GM19240 (cell line): ENCODE measurements at regions not wholly inside any gene's neighbourhood (a gene's known extent, or its start where the extent isn't known, plus 50 kb on each side); places are given as distances from the start of the nearest gene placed in this dataset.
"Not testable (repeated sequence)": the region's sequence is repeated elsewhere in the genome, so short reads cannot be mapped to it uniquely, and the experiment has no call there.

ENCODE experiments used
- DNase-seq: peaks from one replicate; pipeline ENCODE4 v3.0.0; 2011; ENCODE audit warnings: low spot score; ENCODE audit not compliant: insufficient read length

DNA sequence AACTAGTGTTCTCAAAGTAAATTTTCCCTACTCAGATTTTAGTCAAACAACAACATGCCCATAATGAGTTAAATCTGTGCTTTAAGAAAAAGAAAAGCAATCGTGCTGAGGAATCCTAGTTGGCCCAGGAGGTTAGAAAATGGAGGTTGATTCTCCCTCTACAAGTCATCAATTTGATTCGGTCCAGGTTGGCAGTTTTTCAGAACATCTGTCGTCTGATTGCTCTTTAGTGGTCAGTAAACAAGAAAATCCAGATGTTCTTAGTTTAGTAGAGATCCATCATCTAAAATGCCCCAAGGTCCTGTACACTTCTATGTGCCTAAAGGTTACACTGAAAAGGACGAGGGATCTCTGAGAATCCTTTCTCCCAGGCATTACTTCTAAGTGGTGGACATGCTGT is 659.2 kb downstream of the MTRR start:
- no peak for DNase-seq

DNA sequence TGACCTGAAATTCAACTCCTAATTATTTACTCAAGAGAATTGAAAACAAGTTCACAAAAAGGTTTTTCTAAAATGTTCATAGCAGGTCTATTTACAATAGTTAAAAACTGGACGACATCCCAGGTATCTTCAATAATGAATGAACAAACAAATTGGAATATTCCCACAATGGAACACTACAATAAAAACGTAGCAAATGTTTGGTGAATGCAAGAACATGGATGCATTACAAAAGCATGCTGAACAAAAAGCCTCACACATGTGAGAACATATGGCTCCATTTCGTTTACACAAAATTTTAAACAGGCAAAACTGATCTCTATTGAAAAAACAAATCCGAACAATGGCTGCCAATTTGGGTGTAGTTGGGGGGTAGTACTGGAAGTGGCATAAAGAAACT is 669.9 kb downstream of the MTRR start:
- no peak for DNase-seq

- DNase-seq = no peak
Measured at GRCh38 chr5:8540317-8540716, 671.4 kb downstream of the MTRR start.

DNA sequence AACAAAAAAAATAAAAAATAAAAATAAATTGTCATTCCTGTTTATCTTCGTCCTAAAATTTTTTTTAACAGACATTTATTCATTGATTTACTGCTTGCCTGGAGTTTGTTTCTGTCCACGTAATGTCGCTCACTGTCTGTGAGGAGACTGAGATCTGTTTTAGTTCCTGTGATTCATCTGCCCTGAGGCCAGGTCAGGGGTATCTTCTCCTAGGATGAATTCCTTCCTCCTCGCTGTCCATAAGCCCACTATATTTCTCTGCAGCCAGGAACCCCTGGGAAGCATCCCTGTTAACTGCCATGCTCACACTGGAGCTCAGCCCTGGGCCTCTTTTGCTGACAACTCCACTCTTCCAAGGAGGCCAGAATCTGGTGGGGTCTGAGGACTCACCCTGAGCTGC is 682.0 kb downstream of the MTRR start:
- DNase-seq = no peak

DNA sequence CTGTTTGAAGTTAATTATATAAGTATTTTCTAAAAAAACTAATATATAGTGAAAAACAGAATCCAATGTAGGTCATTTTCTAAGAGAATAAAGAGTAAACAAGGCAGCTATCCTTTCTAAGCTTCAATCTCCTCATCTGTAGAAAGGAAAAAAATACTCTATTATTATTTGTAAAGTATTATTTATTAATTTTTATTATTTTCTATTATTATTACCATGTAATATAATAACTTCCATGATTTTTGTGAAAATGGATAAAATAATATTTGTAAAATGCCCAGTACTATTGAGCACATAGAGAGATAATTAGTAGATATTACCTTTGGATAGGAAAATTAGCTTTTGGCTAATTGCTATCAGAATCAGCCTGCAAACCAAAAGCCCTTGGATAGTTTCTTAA is 684.4 kb downstream of the MTRR start:
- no peak for DNase-seq

GRCh38 chr5:8557728-8558127 is 688.8 kb downstream of the MTRR start:
- no peak for DNase-seq

- no peak for DNase-seq
Measured at GRCh38 chr5:8560776-8561175, 691.8 kb downstream of the MTRR start.

DNA sequence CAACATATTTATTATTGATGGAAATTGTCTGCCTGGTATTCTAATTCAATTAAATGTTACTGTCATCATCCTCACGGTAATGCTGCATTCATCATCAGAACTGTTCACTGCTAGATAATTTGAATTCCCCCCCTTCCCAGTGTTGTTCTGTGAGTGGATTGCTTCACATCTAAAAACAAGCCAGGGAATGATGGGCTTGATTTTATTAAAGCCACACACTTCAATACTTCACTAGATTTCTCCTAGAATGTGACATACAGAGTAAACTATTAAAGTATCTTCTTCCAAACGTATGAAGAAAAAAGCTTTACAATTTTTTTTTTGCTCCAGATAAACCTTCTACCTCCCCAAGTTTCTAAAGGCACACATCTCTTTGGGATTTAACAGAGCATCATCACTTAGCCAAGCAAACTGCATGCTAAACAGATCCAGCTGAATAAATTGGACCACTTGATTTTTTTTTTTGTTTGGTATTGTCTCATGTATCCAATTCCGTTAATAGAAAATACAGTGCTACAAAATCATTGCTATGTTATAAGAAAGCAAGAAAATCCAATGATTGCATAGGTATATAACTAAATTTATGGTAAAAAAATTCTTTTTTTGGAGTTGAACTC is 692.4 kb downstream of the MTRR start:
- DNase-seq = no peak

GRCh38 chr5:8561854-8562253 is 692.9 kb downstream of the MTRR start:
- no peak for DNase-seq

DNA sequence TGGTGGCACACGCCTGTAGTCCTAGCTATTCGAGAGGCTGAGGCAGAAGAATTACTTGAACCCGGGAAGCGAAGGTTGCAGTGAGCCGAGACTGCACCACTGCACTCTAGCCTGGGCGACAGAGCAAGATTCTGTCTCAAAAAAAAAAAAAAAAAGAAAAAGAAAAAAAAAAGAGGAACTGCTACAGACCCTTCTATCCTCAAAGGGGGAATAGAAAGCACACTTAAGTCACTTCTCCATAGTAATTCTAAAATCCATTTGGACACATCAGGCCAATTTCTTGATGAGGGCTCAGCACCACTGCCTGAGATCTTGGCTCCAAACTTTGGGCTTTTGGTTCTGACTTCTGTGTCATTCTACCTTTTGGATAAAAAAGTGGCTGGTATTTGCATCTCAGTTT is 694.6 kb downstream of the MTRR start:
- not testable (repeated sequence) for DNase-seq

DNA sequence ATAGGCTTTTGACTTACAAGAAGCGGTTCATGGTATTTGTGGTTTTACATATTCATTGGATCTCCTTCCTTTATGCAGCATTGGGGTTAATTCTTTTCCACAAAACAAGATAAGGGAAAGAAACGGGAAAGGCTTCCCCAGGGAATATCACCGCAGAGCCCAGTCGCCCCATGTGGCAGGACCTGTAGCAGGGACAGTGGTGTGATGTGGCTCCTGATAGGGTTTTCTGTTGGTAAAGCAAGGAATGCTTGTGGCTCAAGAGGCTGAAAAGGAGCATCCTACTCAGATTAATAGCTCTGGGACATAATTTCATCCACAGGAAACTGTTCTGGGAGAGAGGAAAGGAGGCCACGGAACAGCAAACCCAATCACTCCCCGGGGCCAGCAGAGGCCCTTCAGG is 699.9 kb downstream of the MTRR start:
- no peak for DNase-seq

- DNase-seq = no peak
Measured at GRCh38 chr5:8570528-8570927, 701.6 kb downstream of the MTRR start.

- DNase-seq = no peak
Measured at GRCh38 chr5:8576178-8576577, 707.2 kb downstream of the MTRR start.

GRCh38 chr5:8577792-8578191 is 708.8 kb downstream of the MTRR start:
- DNase-seq = no peak

- no peak for DNase-seq
Measured at GRCh38 chr5:8580298-8580697, 711.4 kb downstream of the MTRR start.

- no peak for DNase-seq
Measured at GRCh38 chr5:8581047-8581446, 712.1 kb downstream of the MTRR start.

DNA sequence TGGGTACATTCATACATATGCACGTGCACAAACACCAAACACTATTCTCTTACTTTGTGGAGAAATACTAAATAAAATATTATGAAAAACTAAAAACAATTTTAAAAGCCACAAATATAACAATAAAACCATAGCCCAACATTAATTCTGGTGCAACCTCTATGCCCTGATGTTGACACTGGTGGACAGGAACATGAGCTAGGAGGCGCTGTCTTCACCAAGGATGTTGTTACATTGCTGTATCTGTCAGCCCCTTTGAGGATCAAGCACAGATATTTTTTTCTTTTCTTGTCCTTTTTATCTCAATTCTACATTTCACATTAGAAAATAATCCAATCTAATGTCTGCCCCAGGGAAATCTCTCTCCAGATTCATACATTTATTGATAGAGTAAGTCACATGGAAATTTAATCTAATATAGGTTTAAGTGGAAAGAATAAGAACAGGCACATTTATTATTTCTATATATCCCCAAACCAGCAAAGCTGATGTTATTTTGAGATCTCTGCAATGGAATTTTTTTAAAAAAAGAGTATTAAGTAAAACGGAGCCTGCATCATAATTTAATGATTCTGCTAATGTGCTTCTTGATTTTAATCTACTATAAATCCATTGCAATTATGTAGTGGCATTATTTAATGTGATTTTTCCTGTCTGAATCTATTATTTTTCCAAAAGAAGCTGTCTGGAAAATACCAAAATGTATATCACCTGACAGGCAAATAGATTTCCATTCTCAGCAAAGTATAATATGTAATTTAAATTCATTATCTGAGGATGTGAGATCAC is 716.5 kb downstream of the MTRR start:
- no peak for DNase-seq

GRCh38 chr5:8590959-8591358 is 722.0 kb downstream of the MTRR start:
- DNase-seq = no peak

- DNase-seq = no peak
Measured at GRCh38 chr5:8598356-8598755, 729.4 kb downstream of the MTRR start.

- DNase-seq = no peak
Measured at GRCh38 chr5:8598996-8599395, 730.0 kb downstream of the MTRR start.

- no peak for DNase-seq
Measured at GRCh38 chr5:8600843-8601242, 731.9 kb downstream of the MTRR start.

DNA sequence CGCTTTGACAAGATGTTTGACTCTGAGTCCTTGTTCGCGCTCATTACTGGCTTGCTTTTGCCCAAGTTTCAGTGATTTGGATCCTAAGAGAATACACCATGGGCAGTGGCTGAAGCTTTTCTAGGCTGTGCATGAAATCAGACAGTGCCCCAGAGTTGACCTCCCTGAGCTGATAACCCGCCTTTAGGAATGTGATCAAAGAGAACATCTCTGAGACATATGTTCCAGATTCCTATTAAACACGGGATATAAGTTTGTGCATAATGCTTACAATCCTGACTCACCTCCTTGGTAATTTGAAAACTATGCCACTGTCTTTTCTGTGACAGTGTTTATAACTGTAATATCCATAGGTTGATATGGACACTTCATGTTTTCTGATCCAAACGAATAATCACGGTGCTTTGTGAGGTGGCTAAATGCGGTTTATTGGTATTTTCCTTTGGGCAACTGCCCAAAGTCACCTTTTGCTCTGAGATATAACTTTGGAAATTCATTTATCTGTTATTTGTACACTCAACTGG is 732.9 kb downstream of the MTRR start:
- no peak for DNase-seq

DNA sequence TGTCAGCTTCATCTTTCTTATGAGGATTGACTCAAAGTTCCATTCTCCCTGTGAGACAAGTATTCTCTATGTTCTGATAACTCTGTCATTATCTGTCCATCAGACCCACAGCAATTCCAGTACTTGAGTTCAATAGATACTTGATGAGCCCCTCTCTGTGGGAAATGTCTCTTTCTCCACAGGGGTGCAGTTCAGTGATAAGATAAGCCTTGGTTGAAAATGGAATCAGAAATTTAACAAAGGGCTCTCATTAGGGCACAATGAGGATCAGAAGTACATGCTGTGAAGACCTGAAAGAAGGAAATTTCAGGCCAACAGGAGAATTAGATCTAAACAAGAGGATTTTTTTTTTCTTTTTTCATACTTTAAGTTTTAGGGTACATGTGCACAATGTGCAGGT is 737.3 kb downstream of the MTRR start:
- no peak for DNase-seq
